Endothelial cell (in vitro differentiated cells): ENCODE measurements at regions not wholly inside any gene's neighbourhood (a gene's known extent, or its start where the extent isn't known, plus 50 kb on each side); places are given as distances from the start of the nearest gene placed in this dataset.
"Not testable (repeated sequence)": the region's sequence is repeated elsewhere in the genome, so short reads cannot be mapped to it uniquely, and the experiment has no call there.

Experiments used
- DNase-seq: peaks from one replicate; pipeline ENCODE4 v3.0.0; 2021; ENCODE audit warnings: low spot score
- H3K27ac Mint-ChIP-seq: one replicate; pipeline ENCODE4 v1.8.0; 2021; ENCODE audit warnings: mixed read lengths, inconsistent platforms; ENCODE audit not compliant: unreplicated experiment
- H3K27me3 Mint-ChIP-seq: one replicate; pipeline ENCODE4 v1.8.0; 2021; ENCODE audit warnings: mild to moderate bottlenecking, moderate library complexity, mixed read lengths, inconsistent platforms; ENCODE audit not compliant: unreplicated experiment
- H3K36me3 Mint-ChIP-seq: one replicate; pipeline ENCODE4 v1.8.0; 2021; ENCODE audit warnings: mild to moderate bottlenecking, low read depth, mixed read lengths, inconsistent platforms; ENCODE audit not compliant: unreplicated experiment
- H3K4me1 Mint-ChIP-seq: one replicate; pipeline ENCODE4 v1.8.0; 2021; ENCODE audit warnings: mild to moderate bottlenecking, mixed read lengths, inconsistent platforms; ENCODE audit not compliant: unreplicated experiment
- H3K4me3 Mint-ChIP-seq: one replicate; pipeline ENCODE4 v1.8.0; 2021; ENCODE audit warnings: mild to moderate bottlenecking, mixed read lengths, inconsistent platforms; ENCODE audit not compliant: unreplicated experiment
- H3K9me3 Mint-ChIP-seq: one replicate; pipeline ENCODE4 v1.8.0; 2021; ENCODE audit warnings: mixed read lengths, inconsistent platforms; ENCODE audit not compliant: unreplicated experiment
- CTCF ChIP-seq: fragments of 200-600 bp; sonication (generic); IDR thresholded peaks from one replicate; pipeline ENCODE4 v1.5.0; 2021; ENCODE audit warnings: antibody characterized with exemption; ENCODE audit not compliant: unreplicated experiment

DNA sequence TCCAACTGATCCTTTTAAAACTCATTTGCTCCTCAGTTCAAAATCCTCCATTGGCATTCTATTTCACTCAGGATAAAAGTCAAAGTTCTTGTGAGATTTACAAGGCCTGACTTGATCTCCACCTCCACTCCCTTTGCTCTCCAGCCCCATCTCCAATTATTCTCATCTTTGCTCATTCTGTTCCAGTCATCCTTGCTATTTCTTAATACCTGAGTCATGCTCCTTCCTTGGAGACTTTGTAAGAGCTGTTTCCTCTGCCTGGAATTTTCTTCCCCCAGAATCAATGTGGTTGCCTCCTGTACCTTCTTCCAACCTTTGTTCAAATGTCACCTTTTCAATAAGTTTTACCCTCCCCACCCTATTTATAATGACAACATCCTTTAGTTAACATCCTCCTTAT, 373.5 kb downstream of the HTR1B start:
- Mint-ChIP-seq H3K27ac (no peak overlapping the region), H3K9me3 (no peaks in the 10 kb centered on the region), H3K27me3 (no peaks in the 10 kb centered on the region), H3K4me1 (peaks cover 2% of the 10 kb centered on the region), H3K4me3 (no peak overlapping the region), H3K36me3 (no peaks in the 10 kb centered on the region)
- TF ChIP-seq CTCF: no peak
- DNase-seq: no peak

GRCh38 chr6:77087794-77088318, 375.4 kb downstream of the HTR1B start:
- H3K27ac Mint-ChIP-seq, H3K4me3 Mint-ChIP-seq, H3K27me3 Mint-ChIP-seq, H3K4me1 Mint-ChIP-seq, H3K9me3 Mint-ChIP-seq, DNase-seq, H3K36me3 Mint-ChIP-seq: not testable (repeated sequence)

DNA sequence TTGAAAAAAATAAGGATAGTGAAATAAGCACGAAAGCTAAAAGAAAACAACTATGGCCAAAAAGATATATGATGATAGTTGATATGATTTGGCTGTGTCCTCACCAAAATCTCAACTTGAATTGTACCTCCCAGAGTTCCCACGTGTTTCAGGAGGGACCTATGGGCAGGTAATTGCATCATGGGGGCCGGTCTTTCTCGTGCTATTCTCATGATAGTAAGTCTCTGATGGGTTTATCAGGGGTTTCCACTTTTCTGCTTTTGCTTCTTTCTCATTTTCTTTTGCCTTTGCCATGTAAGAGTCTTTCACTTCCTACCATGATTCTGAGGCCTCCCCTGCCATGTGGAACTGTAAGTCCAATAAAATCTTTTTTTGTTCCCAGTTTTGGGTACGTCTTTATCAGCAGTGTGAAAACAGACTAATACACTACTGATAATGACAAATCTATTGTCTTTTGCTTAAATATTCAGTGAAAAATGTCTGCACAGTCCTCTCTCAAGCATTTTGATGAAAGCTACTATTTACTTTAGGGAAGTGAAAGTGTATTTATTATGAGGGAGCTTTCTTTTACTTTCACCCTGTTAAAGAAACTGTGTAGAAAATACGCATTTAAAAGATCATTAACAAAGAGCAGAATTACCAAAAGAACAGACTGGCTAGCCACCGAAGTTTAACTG, 389.1 kb downstream of the HTR1B start:
- no peak for DNase-seq
- H3K36me3 Mint-ChIP-seq: no peaks in the 10 kb centered on the region
- H3K9me3 Mint-ChIP-seq: no peaks in the 10 kb centered on the region
- no peak overlapping the region for H3K27ac Mint-ChIP-seq
- peaks cover 12% of the 10 kb centered on the region for H3K4me1 Mint-ChIP-seq
- no peak overlapping the region for H3K4me3 Mint-ChIP-seq
- H3K27me3 Mint-ChIP-seq: no peaks in the 10 kb centered on the region
- no peak for TF ChIP-seq CTCF

- Mint-ChIP-seq H3K9me3 (no peaks in the 10 kb centered on the region), H3K27ac (no peak overlapping the region), H3K36me3 (no peaks in the 10 kb centered on the region), H3K27me3 (no peaks in the 10 kb centered on the region), H3K4me3 (no peak overlapping the region), H3K4me1 (peaks cover 12% of the 10 kb centered on the region)
- TF ChIP-seq CTCF: no peak
- no peak for DNase-seq
Observed at GRCh38 chr6:77073410-77073760, 389.9 kb downstream of the HTR1B start.

GRCh38 chr6:77072694-77073409, 390.4 kb downstream of the HTR1B start:
- H3K4me3 Mint-ChIP-seq: no peak overlapping the region
- H3K27me3 Mint-ChIP-seq: no peaks in the 10 kb centered on the region
- H3K36me3 Mint-ChIP-seq: no peaks in the 10 kb centered on the region
- peaks cover 12% of the 10 kb centered on the region for H3K4me1 Mint-ChIP-seq
- H3K9me3 Mint-ChIP-seq: no peaks in the 10 kb centered on the region
- no peak for DNase-seq
- H3K27ac Mint-ChIP-seq: peak overlapping the region; percentile 16
- no peak for TF ChIP-seq CTCF
